Parathyroid adenoma (tissue), 2 donors: ENCODE measurements at regions not wholly inside any gene's neighbourhood (a gene's known extent, or its start where the extent isn't known, plus 50 kb on each side); places are given as distances from the start of the nearest gene placed in this dataset.

Experiments
- H2AFZ ChIP-seq: fragments of 300-600 bp; sonication (generic); one replicate; pipeline ENCODE4 v1.7.0; 2017; ENCODE audit warnings: antibody characterized with exemption, mild to moderate bottlenecking
- H3K27ac ChIP-seq: fragments of 300-600 bp; sonication (generic); one replicate; pipeline ENCODE4 v1.7.0; 2017
- H3K27me3 ChIP-seq: fragments of 300-600 bp; sonication (generic); one replicate; pipeline ENCODE4 v1.7.0; 2017; ENCODE audit warnings: low read length; ENCODE audit not compliant: control insufficient read depth, insufficient read depth
- H3K36me3 ChIP-seq: fragments of 300-600 bp; sonication (generic); one replicate; pipeline ENCODE4 v1.7.0; 2017; ENCODE audit warnings: low read length; ENCODE audit not compliant: control insufficient read depth, insufficient read depth
- H3K4me1 ChIP-seq: fragments of 300-600 bp; sonication (generic); one replicate; pipeline ENCODE4 v1.7.0; 2017; ENCODE audit warnings: control low read depth
- H3K4me2 ChIP-seq: fragments of 300-600 bp; sonication (generic); one replicate; pipeline ENCODE4 v1.7.0; 2017; ENCODE audit warnings: low read length
- H3K4me3 ChIP-seq: fragments of 300-600 bp; sonication (generic); one replicate; pipeline ENCODE4 v1.7.0; 2017; ENCODE audit warnings: low read depth, low read length
- H3K79me2 ChIP-seq: fragments of 300-600 bp; sonication (generic); one replicate; pipeline ENCODE4 v1.7.0; 2017; ENCODE audit warnings: control low read depth
- H3K9ac ChIP-seq: fragments of 300-600 bp; sonication (generic); one replicate; pipeline ENCODE4 v1.7.0; 2017; ENCODE audit warnings: mild to moderate bottlenecking
- H3K9me3 ChIP-seq: fragments of 300-600 bp; sonication (generic); one replicate; pipeline ENCODE4 v1.7.0; 2017; ENCODE audit warnings: low read length; ENCODE audit not compliant: control insufficient read depth
- TF ChIP-seq, protein P1 (sequence below): fragments of 300-600 bp; sonication (generic); IDR thresholded peaks from one replicate; pipeline ENCODE4 v1.7.0; 2017; ENCODE audit warnings: antibody characterized with exemption, mild to moderate bottlenecking
- donor health status: primary hyperparathyroidism.

DNA sequence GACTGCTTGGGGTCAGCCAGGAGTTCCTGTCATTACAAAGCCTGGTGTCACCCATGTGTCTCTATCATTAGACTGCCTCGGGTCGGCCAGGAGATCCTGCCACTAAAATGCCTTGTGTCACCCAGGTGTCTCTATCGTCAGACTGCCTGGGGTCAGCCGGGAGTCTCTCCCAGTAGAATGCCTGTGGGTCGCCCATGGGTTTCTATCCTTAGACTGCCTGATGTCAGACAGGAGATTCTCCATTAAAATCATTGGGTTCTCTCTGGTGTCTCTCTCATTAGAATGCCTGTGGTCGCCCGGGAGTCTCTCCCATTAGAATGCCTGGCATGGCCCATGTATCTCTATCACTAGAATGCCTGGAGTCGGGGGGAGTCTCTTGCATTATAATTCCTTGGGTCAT is 2231.0 kb downstream of the TP53TG3F start:
- Histone ChIP-seq H3K4me2 (no peak overlapping the region), H2AFZ (no peak overlapping the region), H3K4me1 (no peaks in the 10 kb centered on the region), H3K27ac (no peak overlapping the region), H3K4me3 (no peak overlapping the region), H3K9ac (no peak overlapping the region), H3K36me3 (no peaks in the 10 kb centered on the region), H3K9me3 (no peaks in the 10 kb centered on the region), H3K27me3 (no peaks in the 10 kb centered on the region), H3K79me2 (no peaks in the 10 kb centered on the region)
- TF ChIP-seq, protein P1, sequence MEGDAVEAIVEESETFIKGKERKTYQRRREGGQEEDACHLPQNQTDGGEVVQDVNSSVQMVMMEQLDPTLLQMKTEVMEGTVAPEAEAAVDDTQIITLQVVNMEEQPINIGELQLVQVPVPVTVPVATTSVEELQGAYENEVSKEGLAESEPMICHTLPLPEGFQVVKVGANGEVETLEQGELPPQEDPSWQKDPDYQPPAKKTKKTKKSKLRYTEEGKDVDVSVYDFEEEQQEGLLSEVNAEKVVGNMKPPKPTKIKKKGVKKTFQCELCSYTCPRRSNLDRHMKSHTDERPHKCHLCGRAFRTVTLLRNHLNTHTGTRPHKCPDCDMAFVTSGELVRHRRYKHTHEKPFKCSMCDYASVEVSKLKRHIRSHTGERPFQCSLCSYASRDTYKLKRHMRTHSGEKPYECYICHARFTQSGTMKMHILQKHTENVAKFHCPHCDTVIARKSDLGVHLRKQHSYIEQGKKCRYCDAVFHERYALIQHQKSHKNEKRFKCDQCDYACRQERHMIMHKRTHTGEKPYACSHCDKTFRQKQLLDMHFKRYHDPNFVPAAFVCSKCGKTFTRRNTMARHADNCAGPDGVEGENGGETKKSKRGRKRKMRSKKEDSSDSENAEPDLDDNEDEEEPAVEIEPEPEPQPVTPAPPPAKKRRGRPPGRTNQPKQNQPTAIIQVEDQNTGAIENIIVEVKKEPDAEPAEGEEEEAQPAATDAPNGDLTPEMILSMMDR: no peak

DNA sequence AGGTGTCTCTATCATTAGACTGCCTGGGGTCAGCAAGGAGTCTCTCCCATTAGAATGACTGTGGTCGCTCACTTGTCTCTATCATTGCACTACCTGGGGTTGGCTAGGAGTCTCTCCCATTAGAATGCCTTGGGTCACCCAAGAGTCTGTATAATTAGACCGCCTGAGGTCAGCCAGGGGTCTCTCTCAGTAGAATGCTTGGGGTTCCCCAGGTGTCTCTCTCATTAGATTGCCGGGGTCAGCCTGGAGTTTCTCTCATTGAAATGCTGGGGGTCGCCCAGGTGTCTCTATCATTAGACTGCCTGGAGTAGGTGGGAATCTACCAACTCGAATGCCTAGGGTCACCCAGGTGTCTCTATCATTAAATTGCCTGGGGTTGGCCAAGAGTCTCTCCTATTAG is 2231.6 kb downstream of the TP53TG3F start:
- H3K36me3 ChIP-seq: no peaks in the 10 kb centered on the region
- H3K79me2 ChIP-seq: no peaks in the 10 kb centered on the region
- TF ChIP-seq, protein P1: no peak
- no peaks in the 10 kb centered on the region for H3K4me1 ChIP-seq
- no peak overlapping the region for H2AFZ ChIP-seq
- H3K27me3 ChIP-seq: no peaks in the 10 kb centered on the region
- H3K9me3 ChIP-seq: no peaks in the 10 kb centered on the region
- no peak overlapping the region for H3K27ac ChIP-seq
- H3K4me2 ChIP-seq: no peak overlapping the region
- H3K4me3 ChIP-seq: no peak overlapping the region
- no peak overlapping the region for H3K9ac ChIP-seq

DNA sequence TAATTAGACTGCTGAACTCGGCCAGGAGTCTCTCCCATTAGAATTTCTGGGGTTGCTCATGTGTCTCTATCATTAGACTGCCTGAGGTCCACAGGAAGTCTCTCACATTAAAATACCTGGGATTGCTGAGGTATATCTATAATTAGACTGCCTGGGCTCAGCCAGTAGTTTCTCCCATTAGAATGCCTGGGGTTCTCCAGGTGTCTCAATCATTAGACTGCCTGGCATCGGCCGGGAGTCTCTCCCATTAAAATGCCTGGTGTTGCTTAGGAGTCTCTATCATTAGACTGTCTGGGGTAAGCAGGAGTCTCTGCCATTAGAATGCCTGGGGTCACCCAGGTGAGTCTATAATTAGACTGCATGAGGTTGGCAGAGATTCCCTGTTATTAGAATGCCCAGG is 2233.4 kb downstream of the TP53TG3F start:
- H3K4me2 ChIP-seq: no peak overlapping the region
- H3K4me1 ChIP-seq: no peaks in the 10 kb centered on the region
- H3K27me3 ChIP-seq: no peaks in the 10 kb centered on the region
- no peak overlapping the region for H3K27ac ChIP-seq
- H2AFZ ChIP-seq: no peak overlapping the region
- H3K9ac ChIP-seq: no peak overlapping the region
- H3K79me2 ChIP-seq: no peaks in the 10 kb centered on the region
- no peaks in the 10 kb centered on the region for H3K36me3 ChIP-seq
- H3K9me3 ChIP-seq: no peaks in the 10 kb centered on the region
- H3K4me3 ChIP-seq: no peak overlapping the region
- TF ChIP-seq, protein P1: no peak

DNA sequence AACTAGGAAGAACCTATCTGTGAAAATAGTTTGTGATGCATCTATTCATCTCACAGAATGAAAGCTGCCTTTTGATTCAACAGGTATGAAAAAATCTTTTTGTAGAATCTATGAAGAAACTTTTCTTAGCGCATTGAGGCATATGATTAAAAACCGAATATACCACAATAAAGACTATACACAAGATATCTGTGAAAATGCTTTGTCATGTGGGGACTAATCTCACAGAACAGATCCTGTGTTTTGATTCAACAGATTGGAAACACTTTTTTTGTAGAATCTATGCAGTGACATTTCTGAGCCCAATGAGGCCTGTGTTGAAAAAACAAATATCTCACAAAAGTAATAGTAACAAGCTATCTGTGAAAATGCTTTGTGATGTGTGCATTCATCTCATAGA is 2247.5 kb downstream of the TP53TG3F start:
- Histone ChIP-seq H3K9me3 (no peaks in the 10 kb centered on the region), H3K27me3 (no peaks in the 10 kb centered on the region), H3K4me3 (no peak overlapping the region), H3K79me2 (no peaks in the 10 kb centered on the region), H2AFZ (no peak overlapping the region), H3K4me1 (no peaks in the 10 kb centered on the region), H3K4me2 (no peak overlapping the region), H3K9ac (no peak overlapping the region), H3K27ac (no peak overlapping the region), H3K36me3 (no peaks in the 10 kb centered on the region)
- TF ChIP-seq, protein P1: no peak

DNA sequence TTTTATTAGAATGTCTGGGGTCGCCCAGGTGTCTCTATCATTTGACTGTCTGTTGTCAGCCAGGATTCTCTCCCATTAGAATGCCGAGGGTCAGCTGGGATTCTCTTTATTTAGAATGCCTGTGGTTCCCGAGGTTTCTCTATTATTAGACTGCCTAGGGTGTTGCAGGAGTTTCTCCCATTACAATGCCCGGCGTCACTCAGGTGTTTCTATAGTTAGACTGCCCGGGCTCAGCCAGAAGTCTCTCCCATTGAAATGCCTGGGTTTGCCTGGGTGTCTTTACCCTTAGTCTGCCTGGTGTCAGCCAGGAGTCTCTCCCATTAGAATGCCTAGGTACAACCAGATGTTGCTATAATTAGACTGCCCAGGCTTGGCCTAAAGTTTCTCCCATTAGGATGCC is 2252.0 kb downstream of the TP53TG3F start:
- Histone ChIP-seq H3K9me3 (no peaks in the 10 kb centered on the region), H3K9ac (no peak overlapping the region), H3K27me3 (no peaks in the 10 kb centered on the region), H3K27ac (no peak overlapping the region), H3K79me2 (no peaks in the 10 kb centered on the region), H2AFZ (no peak overlapping the region), H3K4me3 (no peak overlapping the region), H3K4me1 (no peaks in the 10 kb centered on the region), H3K36me3 (no peaks in the 10 kb centered on the region), H3K4me2 (no peak overlapping the region)
- TF ChIP-seq, protein P1: no peak
